RWPE2 (cell line): ENCODE measurements at regions not wholly inside any gene's neighbourhood (a gene's known extent, or its start where the extent isn't known, plus 50 kb on each side); places are given as distances from the start of the nearest gene placed in this dataset.

Source experiments
- ATAC-seq: fragments of 200-7000 bp; cut with Tn5 transposase; 3 replicates; pipeline ENCODE4 v1.9.1; 2021; ENCODE audit warnings: low read depth
- DNase-seq: peaks from one replicate; pipeline ENCODE4 v3.0.0-alpha.2; 2020; ENCODE audit warnings: low spot score
- H3K27ac ChIP-seq: fragments of 450-650 bp; 2 replicates; pipeline ENCODE4 v1.5.1; 2017; ENCODE audit warnings: mild to moderate bottlenecking; ENCODE audit not compliant: poor library complexity, severe bottlenecking
- H3K27me3 ChIP-seq: fragments of 250-450 bp; sonication (Bioruptor Pico); 2 replicates; pipeline ENCODE4 v1.5.1; 2021; ENCODE audit warnings: mild to moderate bottlenecking, moderate library complexity; ENCODE audit not compliant: insufficient read depth, poor library complexity, severe bottlenecking
- H3K36me3 ChIP-seq: fragments of 250-450 bp; sonication (Bioruptor Pico); 2 replicates; pipeline ENCODE4 v1.5.1; 2020; ENCODE audit warnings: low read depth, mild to moderate bottlenecking, moderate library complexity
- H3K4me1 ChIP-seq: fragments of 250-450 bp; sonication (Bioruptor Pico); 2 replicates; pipeline ENCODE4 v1.5.1; 2021; ENCODE audit warnings: mild to moderate bottlenecking, moderate library complexity; ENCODE audit not compliant: insufficient read depth, poor library complexity, severe bottlenecking
- H3K4me3 ChIP-seq: fragments of 250-450 bp; sonication (Bioruptor Pico); 2 replicates; pipeline ENCODE4 v1.5.1; 2021; ENCODE audit warnings: mild to moderate bottlenecking, moderate library complexity; ENCODE audit not compliant: severe bottlenecking
- H3K9me3 ChIP-seq: fragments of 250-450 bp; sonication (Bioruptor Pico); 2 replicates; pipeline ENCODE4 v1.5.1; 2021; ENCODE audit warnings: mild to moderate bottlenecking, moderate library complexity; ENCODE audit not compliant: severe bottlenecking
- TF ChIP-seq, protein P1 (sequence below): fragments of 450-650 bp; IDR thresholded peaks from one replicate; pipeline ENCODE4 v1.5.1; 2017; ENCODE audit warnings: mild to moderate bottlenecking, moderate library complexity; ENCODE audit not compliant: poor library complexity, severe bottlenecking

- no peak overlapping the region for H3K4me3 ChIP-seq
- no peaks in the 10 kb centered on the region for H3K27me3 ChIP-seq
- no peaks in the 10 kb centered on the region for H3K9me3 ChIP-seq
- no peak for DNase-seq
- H3K36me3 ChIP-seq, result no peaks in the 10 kb centered on the region
- TF ChIP-seq, protein P1, sequence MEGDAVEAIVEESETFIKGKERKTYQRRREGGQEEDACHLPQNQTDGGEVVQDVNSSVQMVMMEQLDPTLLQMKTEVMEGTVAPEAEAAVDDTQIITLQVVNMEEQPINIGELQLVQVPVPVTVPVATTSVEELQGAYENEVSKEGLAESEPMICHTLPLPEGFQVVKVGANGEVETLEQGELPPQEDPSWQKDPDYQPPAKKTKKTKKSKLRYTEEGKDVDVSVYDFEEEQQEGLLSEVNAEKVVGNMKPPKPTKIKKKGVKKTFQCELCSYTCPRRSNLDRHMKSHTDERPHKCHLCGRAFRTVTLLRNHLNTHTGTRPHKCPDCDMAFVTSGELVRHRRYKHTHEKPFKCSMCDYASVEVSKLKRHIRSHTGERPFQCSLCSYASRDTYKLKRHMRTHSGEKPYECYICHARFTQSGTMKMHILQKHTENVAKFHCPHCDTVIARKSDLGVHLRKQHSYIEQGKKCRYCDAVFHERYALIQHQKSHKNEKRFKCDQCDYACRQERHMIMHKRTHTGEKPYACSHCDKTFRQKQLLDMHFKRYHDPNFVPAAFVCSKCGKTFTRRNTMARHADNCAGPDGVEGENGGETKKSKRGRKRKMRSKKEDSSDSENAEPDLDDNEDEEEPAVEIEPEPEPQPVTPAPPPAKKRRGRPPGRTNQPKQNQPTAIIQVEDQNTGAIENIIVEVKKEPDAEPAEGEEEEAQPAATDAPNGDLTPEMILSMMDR, result no peak
- ATAC-seq, result no peak
- H3K4me1 ChIP-seq, result no peaks in the 10 kb centered on the region
- H3K27ac ChIP-seq, result no peak overlapping the region
Observed at GRCh38 chrX:121102101-121102500, 54.7 kb downstream of the GLUD2 start.

DNA sequence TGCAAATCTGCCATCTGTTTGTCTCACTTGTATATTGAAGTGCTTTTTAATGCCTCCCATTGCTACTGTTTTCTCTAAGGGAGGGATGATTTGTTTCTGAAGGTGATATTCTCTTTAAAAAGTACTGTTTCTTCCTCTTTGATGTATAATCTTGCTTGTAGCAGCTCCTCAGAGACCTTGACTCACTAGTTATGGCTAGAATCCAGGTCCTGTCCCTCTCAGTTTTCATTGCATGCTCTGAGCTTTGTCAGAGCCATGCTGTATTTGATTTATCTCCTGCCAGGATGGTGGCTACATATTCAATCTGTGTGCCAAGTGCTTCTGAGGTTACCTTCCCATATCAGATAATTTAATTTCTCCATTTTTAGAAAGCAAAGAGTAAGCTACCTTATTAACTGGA, 56.0 kb downstream of the GLUD2 start:
- no peak overlapping the region for H3K4me3 ChIP-seq
- ATAC-seq (no peak), DNase-seq (no peak)
- TF ChIP-seq, protein P1, result no peak
- H3K36me3 ChIP-seq, result no peaks in the 10 kb centered on the region
- no peaks in the 10 kb centered on the region for H3K4me1 ChIP-seq
- no peaks in the 10 kb centered on the region for H3K27me3 ChIP-seq
- no peak overlapping the region for H3K27ac ChIP-seq
- no peaks in the 10 kb centered on the region for H3K9me3 ChIP-seq

GRCh38 chrX:121106484-121107235, 59.2 kb downstream of the GLUD2 start:
- Histone ChIP-seq H3K36me3 (no peaks in the 10 kb centered on the region), H3K4me3 (no peak overlapping the region), H3K4me1 (no peaks in the 10 kb centered on the region), H3K9me3 (no peaks in the 10 kb centered on the region), H3K27ac (no peak overlapping the region), H3K27me3 (no peaks in the 10 kb centered on the region)
- no peak for DNase-seq
- TF ChIP-seq, protein P1, result no peak
- ATAC-seq, result no peak

- Histone ChIP-seq H3K27ac (no peak overlapping the region), H3K9me3 (no peaks in the 10 kb centered on the region), H3K36me3 (no peaks in the 10 kb centered on the region), H3K4me1 (no peaks in the 10 kb centered on the region), H3K27me3 (no peaks in the 10 kb centered on the region), H3K4me3 (no peak overlapping the region)
- DNase-seq (no peak), ATAC-seq (no peak)
- TF ChIP-seq, protein P1, result no peak
Observed at GRCh38 chrX:121109986-121110385, 62.6 kb downstream of the GLUD2 start.

- ATAC-seq, result no peak
- TF ChIP-seq, protein P1, result no peak
- Histone ChIP-seq H3K4me3 (no peak overlapping the region), H3K27ac (no peak overlapping the region), H3K27me3 (no peaks in the 10 kb centered on the region), H3K36me3 (no peaks in the 10 kb centered on the region), H3K4me1 (no peaks in the 10 kb centered on the region), H3K9me3 (no peaks in the 10 kb centered on the region)
- DNase-seq, result no peak
Observed at GRCh38 chrX:121110536-121110935, 63.1 kb downstream of the GLUD2 start.
